ENCODE measurements at regions not wholly inside any gene's neighbourhood (a gene's known extent, or its start where the extent isn't known, plus 50 kb on each side); places are given as distances from the start of the nearest gene placed in this dataset.

DNA sequence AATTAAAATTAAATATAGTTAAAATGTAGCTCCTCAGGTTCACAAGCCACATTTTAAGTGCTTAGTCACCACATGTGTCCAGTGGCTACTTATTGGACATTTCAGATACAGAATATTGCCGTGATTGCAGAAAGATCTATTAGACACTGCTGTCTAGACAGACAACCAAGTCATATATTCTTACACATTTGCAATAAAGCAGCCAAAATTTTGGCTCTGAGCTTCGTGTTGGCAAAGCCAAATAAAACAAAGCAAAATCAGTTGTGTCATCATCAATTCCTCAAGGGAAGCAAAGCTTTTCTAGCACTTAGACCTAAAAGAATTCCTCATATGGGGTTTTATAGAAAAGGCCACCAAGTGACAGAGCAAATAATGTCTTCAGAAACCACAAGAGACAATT lies 193.1 kb upstream of the LPP start:
- no peaks in the 10 kb centered on the region for H3K4me1 ChIP-seq (ENCODE audit: control insufficient read depth in 1 of 2, insufficient read depth in 2 of 2, low read length in 2 of 2)
- POLR2A ChIA-PET, result no interaction called here
- H3K9me3 ChIP-seq (ENCODE audit: control insufficient read depth in 1 of 2, insufficient read depth in 1 of 2, low read depth in 1 of 2, low read length in 2 of 2), result no peaks in the 10 kb centered on the region
- H3K27ac ChIP-seq (ENCODE audit: low read depth, low read length), result no peak overlapping the region
- no peaks in the 10 kb centered on the region for H3K9me2 ChIP-seq (ENCODE audit: insufficient read depth)
- no peaks in the 10 kb centered on the region for H3K27me3 ChIP-seq (ENCODE audit: insufficient read depth, low read length)
- H3K79me2 ChIP-seq (ENCODE audit: insufficient read depth, low read length), result no peaks in the 10 kb centered on the region
- CTCF ChIA-PET, result no interaction called here
- H4K20me1 ChIP-seq (ENCODE audit: insufficient read depth), result no peaks in the 10 kb centered on the region
- H3K36me3 ChIP-seq (ENCODE audit: control insufficient read depth in 1 of 2, insufficient read depth in 2 of 2, low read length in 2 of 2), result no peaks in the 10 kb centered on the region
- H2AFZ ChIP-seq (ENCODE audit: low read depth, low read length, poor library complexity, severe bottlenecking), result no peak overlapping the region
- ATAC-seq (no peak), DNase-seq (ENCODE audit: low read depth, low spot score) (no peak)
- H3K9ac ChIP-seq (ENCODE audit: low read length), result no peak overlapping the region
- RAD21 ChIA-PET (ENCODE audit: low non-redundant PET in 1 of 2, low total read pairs in 2 of 2, uncharacterized antibody in 2 of 2, unreplicated experiment in 2 of 2), result no interaction called here
- no TSS peak for BruUV-seq (replicated peaks)
- TF ChIP-seq, protein P1, sequence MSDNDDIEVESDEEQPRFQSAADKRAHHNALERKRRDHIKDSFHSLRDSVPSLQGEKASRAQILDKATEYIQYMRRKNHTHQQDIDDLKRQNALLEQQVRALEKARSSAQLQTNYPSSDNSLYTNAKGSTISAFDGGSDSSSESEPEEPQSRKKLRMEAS (IDR thresholded peaks at IDR 0.05), result no peak
- no peak for TF ChIP-seq ZNF274 (IDR thresholded peaks at IDR 0.05; ENCODE audit: low read depth, low read length)
- no peak for TF ChIP-seq JUND (IDR thresholded peaks at IDR 0.05)
- no peak for TF ChIP-seq YY1 (IDR thresholded peaks at IDR 0.05; ENCODE audit: extremely low read depth, insufficient replicate concordance, low read depth, low read length)
- no peak for TF ChIP-seq ZFX (IDR thresholded peaks at IDR 0.05)
- no peak for TF ChIP-seq EZH2phosphoT487 (IDR thresholded peaks at IDR 0.05; ENCODE audit: borderline replicate concordance)
- TF ChIP-seq, protein P2, sequence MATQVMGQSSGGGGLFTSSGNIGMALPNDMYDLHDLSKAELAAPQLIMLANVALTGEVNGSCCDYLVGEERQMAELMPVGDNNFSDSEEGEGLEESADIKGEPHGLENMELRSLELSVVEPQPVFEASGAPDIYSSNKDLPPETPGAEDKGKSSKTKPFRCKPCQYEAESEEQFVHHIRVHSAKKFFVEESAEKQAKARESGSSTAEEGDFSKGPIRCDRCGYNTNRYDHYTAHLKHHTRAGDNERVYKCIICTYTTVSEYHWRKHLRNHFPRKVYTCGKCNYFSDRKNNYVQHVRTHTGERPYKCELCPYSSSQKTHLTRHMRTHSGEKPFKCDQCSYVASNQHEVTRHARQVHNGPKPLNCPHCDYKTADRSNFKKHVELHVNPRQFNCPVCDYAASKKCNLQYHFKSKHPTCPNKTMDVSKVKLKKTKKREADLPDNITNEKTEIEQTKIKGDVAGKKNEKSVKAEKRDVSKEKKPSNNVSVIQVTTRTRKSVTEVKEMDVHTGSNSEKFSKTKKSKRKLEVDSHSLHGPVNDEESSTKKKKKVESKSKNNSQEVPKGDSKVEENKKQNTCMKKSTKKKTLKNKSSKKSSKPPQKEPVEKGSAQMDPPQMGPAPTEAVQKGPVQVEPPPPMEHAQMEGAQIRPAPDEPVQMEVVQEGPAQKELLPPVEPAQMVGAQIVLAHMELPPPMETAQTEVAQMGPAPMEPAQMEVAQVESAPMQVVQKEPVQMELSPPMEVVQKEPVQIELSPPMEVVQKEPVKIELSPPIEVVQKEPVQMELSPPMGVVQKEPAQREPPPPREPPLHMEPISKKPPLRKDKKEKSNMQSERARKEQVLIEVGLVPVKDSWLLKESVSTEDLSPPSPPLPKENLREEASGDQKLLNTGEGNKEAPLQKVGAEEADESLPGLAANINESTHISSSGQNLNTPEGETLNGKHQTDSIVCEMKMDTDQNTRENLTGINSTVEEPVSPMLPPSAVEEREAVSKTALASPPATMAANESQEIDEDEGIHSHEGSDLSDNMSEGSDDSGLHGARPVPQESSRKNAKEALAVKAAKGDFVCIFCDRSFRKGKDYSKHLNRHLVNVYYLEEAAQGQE (IDR thresholded peaks at IDR 0.05; ENCODE audit: low read depth), result no peak
- no peak for TF ChIP-seq POLR2A (IDR thresholded peaks at IDR 0.05; ENCODE audit: borderline replicate concordance, extremely low read depth, insufficient read depth, insufficient read length)
- intact Hi-C loops (cut with micrococcal nuclease), result loop anchor here (10.0 kb wide), 1 partner anchor 216 kb away; the partner anchor contains the start of gene BCL6
- no peak overlapping the region for H3K4me2 ChIP-seq (ENCODE audit: low read length)
- H3K4me3 ChIP-seq (replicated peaks in 1 of 2; ENCODE audit: low read depth in 1 of 2, low read length in 2 of 2), result no peak overlapping the region

Data from HCT116 (cell line).